ENCODE measurements at regions not wholly inside any gene's neighbourhood (a gene's known extent, or its start where the extent isn't known, plus 50 kb on each side); places are given as distances from the start of the nearest gene placed in this dataset.
"Not testable (repeated sequence)": the region's sequence is repeated elsewhere in the genome, so short reads cannot be mapped to it uniquely, and the experiment has no call there.

- FAIRE-seq = no peak
Measured at GRCh38 chr21:18985584-18985983, 582.0 kb upstream of the TMPRSS15 start.

GRCh38 chr21:18986197-18986596, 582.6 kb upstream of the TMPRSS15 start:
- no peak for FAIRE-seq

GRCh38 chr21:18987520-18988026, 584.0 kb upstream of the TMPRSS15 start:
- no peak for FAIRE-seq

GRCh38 chr21:18989953-18990495, 586.4 kb upstream of the TMPRSS15 start:
- FAIRE-seq = no peak

- peak; percentile 95 for FAIRE-seq
Measured at GRCh38 chr21:18991846-18992245, 588.3 kb upstream of the TMPRSS15 start.

GRCh38 chr21:19010251-19010650, 606.7 kb upstream of the TMPRSS15 start:
- no peak for FAIRE-seq

GRCh38 chr21:19010996-19011395, 607.4 kb upstream of the TMPRSS15 start:
- FAIRE-seq = no peak

- no peak for FAIRE-seq
Measured at GRCh38 chr21:19011451-19011850, 607.9 kb upstream of the TMPRSS15 start.

- FAIRE-seq = no peak
Measured at GRCh38 chr21:19013916-19014315, 610.3 kb upstream of the TMPRSS15 start.

- no peak for FAIRE-seq
Measured at GRCh38 chr21:19018529-19018928, 614.9 kb upstream of the TMPRSS15 start.

GRCh38 chr21:19022978-19023377, 619.4 kb upstream of the TMPRSS15 start:
- no peak for FAIRE-seq

GRCh38 chr21:19026911-19027310, 623.3 kb upstream of the TMPRSS15 start:
- FAIRE-seq = no peak

GRCh38 chr21:19029816-19030215, 626.2 kb upstream of the TMPRSS15 start:
- FAIRE-seq = no peak

GRCh38 chr21:19031953-19032352, 628.4 kb upstream of the TMPRSS15 start:
- FAIRE-seq = no peak

- FAIRE-seq = no peak
Measured at GRCh38 chr21:19034041-19034440, 630.5 kb upstream of the TMPRSS15 start.

- no peak for FAIRE-seq
Measured at GRCh38 chr21:19034560-19034959, 631.0 kb upstream of the TMPRSS15 start.

GRCh38 chr21:19045876-19046275, 642.3 kb upstream of the TMPRSS15 start:
- no peak for FAIRE-seq

- FAIRE-seq = no peak
Measured at GRCh38 chr21:19048098-19048672, 644.6 kb upstream of the TMPRSS15 start.

GRCh38 chr21:19049567-19049966, 646.0 kb upstream of the TMPRSS15 start:
- no peak for FAIRE-seq

GRCh38 chr21:19065164-19065563, 661.6 kb upstream of the TMPRSS15 start:
- FAIRE-seq = no peak

GRCh38 chr21:19076031-19076430, 672.4 kb upstream of the TMPRSS15 start:
- no peak for FAIRE-seq

GRCh38 chr21:19109694-19110093, 706.1 kb upstream of the TMPRSS15 start:
- no peak for FAIRE-seq

- FAIRE-seq = not testable (repeated sequence)
Measured at GRCh38 chr21:19119259-19119658, 715.7 kb upstream of the TMPRSS15 start.

GRCh38 chr21:19120591-19120990, 717.0 kb upstream of the TMPRSS15 start:
- FAIRE-seq = no peak

- FAIRE-seq = no peak
Measured at GRCh38 chr21:19122356-19122755, 718.8 kb upstream of the TMPRSS15 start.

Measured in A204.1 (cell line).